ENCODE measurements at regions not wholly inside any gene's neighbourhood (a gene's known extent, or its start where the extent isn't known, plus 50 kb on each side); places are given as distances from the start of the nearest gene placed in this dataset.
A peak's percentile ranks its signal among the peaks of the same experiment; 100 is the strongest.

- no peak overlapping the region for H3K4me3 ChIP-seq (ENCODE audit: low read depth, low read length)
- TF ChIP-seq, protein P1, sequence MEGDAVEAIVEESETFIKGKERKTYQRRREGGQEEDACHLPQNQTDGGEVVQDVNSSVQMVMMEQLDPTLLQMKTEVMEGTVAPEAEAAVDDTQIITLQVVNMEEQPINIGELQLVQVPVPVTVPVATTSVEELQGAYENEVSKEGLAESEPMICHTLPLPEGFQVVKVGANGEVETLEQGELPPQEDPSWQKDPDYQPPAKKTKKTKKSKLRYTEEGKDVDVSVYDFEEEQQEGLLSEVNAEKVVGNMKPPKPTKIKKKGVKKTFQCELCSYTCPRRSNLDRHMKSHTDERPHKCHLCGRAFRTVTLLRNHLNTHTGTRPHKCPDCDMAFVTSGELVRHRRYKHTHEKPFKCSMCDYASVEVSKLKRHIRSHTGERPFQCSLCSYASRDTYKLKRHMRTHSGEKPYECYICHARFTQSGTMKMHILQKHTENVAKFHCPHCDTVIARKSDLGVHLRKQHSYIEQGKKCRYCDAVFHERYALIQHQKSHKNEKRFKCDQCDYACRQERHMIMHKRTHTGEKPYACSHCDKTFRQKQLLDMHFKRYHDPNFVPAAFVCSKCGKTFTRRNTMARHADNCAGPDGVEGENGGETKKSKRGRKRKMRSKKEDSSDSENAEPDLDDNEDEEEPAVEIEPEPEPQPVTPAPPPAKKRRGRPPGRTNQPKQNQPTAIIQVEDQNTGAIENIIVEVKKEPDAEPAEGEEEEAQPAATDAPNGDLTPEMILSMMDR (IDR thresholded peaks at IDR 0.05; ENCODE audit: insufficient read depth, low read length): no peak
- DNase-seq (ENCODE audit: low read depth): no peak
These were observed 254.5 kb downstream of the SLITRK6 start for GRCh38 chr13:85544756-85545155.

GRCh38 chr13:85543144-85543543 is 256.1 kb downstream of the SLITRK6 start:
- TF ChIP-seq, protein P1 (IDR thresholded peaks at IDR 0.05; ENCODE audit: insufficient read depth, low read length): no peak
- DNase-seq (ENCODE audit: low read depth): peak; percentile 17
- H3K4me3 ChIP-seq (ENCODE audit: low read depth, low read length): no peak overlapping the region

DNA sequence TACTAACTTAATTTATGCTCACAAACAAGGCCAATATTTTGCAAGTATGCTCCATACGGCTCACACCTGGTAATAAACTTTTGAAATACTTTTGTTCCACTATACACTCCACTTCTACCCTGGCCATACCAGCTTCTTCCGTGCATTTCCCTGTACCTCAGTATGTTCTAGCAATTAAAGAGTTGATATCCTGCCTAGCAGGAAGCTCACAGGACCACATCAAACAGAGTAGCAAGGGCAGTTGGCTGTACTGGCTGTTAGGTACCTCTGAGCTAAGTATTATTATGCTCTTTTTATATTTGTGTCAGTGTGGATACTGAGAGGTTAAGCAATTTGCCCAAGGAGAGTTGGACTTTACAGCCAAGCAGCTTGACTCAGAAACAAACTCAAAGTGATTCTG is 257.7 kb downstream of the SLITRK6 start:
- no peak for DNase-seq (ENCODE audit: low read depth)
- TF ChIP-seq, protein P1 (IDR thresholded peaks at IDR 0.05; ENCODE audit: insufficient read depth, low read length): no peak

DNA sequence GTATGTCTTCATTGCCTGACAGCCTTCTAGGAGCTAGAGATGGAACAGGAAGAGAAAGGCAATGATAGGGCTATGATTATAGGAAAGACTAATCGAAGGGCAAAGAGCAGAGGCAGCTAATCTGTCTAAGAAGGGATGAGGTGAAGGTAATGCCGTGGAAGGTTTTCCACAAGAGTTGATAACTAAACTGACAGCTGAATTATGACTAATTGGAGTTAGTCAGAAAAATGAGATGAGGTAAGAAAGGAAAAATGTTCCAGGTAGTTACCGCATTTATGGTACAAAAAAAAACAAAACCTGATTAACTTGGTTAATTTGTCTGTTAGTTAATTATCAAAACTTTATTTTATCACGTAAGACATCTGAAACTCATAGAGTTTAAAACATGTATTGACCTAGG is 260.3 kb downstream of the SLITRK6 start:
- DNase-seq (ENCODE audit: low read depth): no peak
- TF ChIP-seq, protein P1 (IDR thresholded peaks at IDR 0.05; ENCODE audit: insufficient read depth, low read length): no peak
- no peak overlapping the region for H3K4me3 ChIP-seq (ENCODE audit: low read depth, low read length)

More for the DNA sequence above, 257.7 kb downstream of the SLITRK6 start:
- no peak overlapping the region for H3K4me3 ChIP-seq (ENCODE audit: low read depth, low read length)

GRCh38 chr13:85537601-85538000 is 261.6 kb downstream of the SLITRK6 start:
- TF ChIP-seq, protein P1 (IDR thresholded peaks at IDR 0.05; ENCODE audit: insufficient read depth, low read length): no peak
- no peak overlapping the region for H3K4me3 ChIP-seq (ENCODE audit: low read depth, low read length)
- no peak for DNase-seq (ENCODE audit: low read depth)

- TF ChIP-seq, protein P1 (IDR thresholded peaks at IDR 0.05; ENCODE audit: insufficient read depth, low read length): no peak
- no peak overlapping the region for H3K4me3 ChIP-seq (ENCODE audit: low read depth, low read length)
- no peak for DNase-seq (ENCODE audit: low read depth)
These were observed 262.5 kb downstream of the SLITRK6 start for GRCh38 chr13:85536706-85537105.

Measured in fibroblast of the aortic adventitia (primary cell).